ENCODE measurements at regions not wholly inside any gene's neighbourhood (a gene's known extent, or its start where the extent isn't known, plus 50 kb on each side); places are given as distances from the start of the nearest gene placed in this dataset.

DNA sequence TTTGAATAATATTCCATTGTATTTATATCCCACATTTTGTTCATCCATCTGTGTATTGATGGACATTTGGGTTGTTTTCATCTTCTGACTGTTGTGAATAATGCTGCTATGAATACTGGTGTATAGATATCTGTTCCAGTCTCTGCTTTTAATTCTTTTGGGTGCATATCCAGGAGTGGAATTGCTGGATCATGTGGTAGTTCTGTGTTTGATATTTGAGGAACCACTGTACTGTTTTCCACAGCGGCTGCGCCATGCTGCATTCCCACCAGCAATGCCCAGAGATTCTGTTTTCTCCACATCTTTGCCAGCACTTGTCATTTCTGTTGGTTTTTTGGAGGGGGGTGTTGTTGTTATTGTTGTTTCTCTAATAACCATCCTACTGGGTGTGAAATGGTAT is 131.6 kb upstream of the KIF26B start:
- H4K20me1 ChIP-seq (ENCODE audit: control insufficient read depth, insufficient read depth): no peaks in the 10 kb centered on the region
- CTCF ChIA-PET: no interaction called here
- WGBS (ENCODE audit: insufficient coverage, insufficient replicate concordance, low lambda C conversion rate, missing lambda C conversion rate): 93% methylated on average over 2 of the region's 2 CpGs
- ATAC-seq (no peak), FAIRE-seq (no peak), DNase-seq (ENCODE audit: low read depth, low spot score) (no peak)
- TF ChIP-seq GATAD2B (conservative IDR thresholded peaks at IDR 0.05; ENCODE audit: low read depth) (no peak), DPF2 (IDR thresholded peaks at IDR 0.05) (no peak), SIX5 (IDR thresholded peaks at IDR 0.05; ENCODE audit: low read depth, low read length, severe bottlenecking) (no peak), POLR2AphosphoS2 (IDR thresholded peaks at IDR 0.05; ENCODE audit: low read depth, low read length) (no peak), RFX5 (IDR thresholded peaks at IDR 0.05; ENCODE audit: low read depth, low read length) (no peak), EGR1 (IDR thresholded peaks at IDR 0.05; ENCODE audit: borderline replicate concordance in 1 of 2, low read depth in 2 of 2, low read length in 2 of 2) (no peak), KAT2A (conservative IDR thresholded peaks at IDR 0.05; ENCODE audit: control insufficient read depth, low read depth, low read length) (no peak), SPI1 (IDR thresholded peaks at IDR 0.05; ENCODE audit: borderline replicate concordance, insufficient read depth, low read depth, low read length) (no peak), ATF7 (IDR thresholded peaks at IDR 0.05; ENCODE audit: low read depth) (no peak), BMI1 (IDR thresholded peaks at IDR 0.05; ENCODE audit: borderline replicate concordance) (no peak), EED (IDR thresholded peaks at IDR 0.05; ENCODE audit: low read depth) (no peak), HCFC1 (IDR thresholded peaks at IDR 0.05; ENCODE audit: low read length) (no peak)
- TF ChIP-seq, protein P1, sequence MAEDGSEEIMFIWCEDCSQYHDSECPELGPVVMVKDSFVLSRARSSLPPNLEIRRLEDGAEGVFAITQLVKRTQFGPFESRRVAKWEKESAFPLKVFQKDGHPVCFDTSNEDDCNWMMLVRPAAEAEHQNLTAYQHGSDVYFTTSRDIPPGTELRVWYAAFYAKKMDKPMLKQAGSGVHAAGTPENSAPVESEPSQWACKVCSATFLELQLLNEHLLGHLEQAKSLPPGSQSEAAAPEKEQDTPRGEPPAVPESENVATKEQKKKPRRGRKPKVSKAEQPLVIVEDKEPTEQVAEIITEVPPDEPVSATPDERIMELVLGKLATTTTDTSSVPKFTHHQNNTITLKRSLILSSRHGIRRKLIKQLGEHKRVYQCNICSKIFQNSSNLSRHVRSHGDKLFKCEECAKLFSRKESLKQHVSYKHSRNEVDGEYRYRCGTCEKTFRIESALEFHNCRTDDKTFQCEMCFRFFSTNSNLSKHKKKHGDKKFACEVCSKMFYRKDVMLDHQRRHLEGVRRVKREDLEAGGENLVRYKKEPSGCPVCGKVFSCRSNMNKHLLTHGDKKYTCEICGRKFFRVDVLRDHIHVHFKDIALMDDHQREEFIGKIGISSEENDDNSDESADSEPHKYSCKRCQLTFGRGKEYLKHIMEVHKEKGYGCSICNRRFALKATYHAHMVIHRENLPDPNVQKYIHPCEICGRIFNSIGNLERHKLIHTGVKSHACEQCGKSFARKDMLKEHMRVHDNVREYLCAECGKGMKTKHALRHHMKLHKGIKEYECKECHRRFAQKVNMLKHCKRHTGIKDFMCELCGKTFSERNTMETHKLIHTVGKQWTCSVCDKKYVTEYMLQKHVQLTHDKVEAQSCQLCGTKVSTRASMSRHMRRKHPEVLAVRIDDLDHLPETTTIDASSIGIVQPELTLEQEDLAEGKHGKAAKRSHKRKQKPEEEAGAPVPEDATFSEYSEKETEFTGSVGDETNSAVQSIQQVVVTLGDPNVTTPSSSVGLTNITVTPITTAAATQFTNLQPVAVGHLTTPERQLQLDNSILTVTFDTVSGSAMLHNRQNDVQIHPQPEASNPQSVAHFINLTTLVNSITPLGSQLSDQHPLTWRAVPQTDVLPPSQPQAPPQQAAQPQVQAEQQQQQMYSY (CRISPR knock-in tag; IDR thresholded peaks at IDR 0.05): no peak
- TF ChIP-seq, protein P2, sequence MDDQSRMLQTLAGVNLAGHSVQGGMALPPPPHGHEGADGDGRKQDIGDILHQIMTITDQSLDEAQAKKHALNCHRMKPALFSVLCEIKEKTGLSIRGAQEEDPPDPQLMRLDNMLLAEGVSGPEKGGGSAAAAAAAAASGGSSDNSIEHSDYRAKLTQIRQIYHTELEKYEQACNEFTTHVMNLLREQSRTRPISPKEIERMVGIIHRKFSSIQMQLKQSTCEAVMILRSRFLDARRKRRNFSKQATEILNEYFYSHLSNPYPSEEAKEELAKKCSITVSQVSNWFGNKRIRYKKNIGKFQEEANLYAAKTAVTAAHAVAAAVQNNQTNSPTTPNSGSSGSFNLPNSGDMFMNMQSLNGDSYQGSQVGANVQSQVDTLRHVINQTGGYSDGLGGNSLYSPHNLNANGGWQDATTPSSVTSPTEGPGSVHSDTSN (IDR thresholded peaks at IDR 0.05; ENCODE audit: insufficient replicate concordance, low read depth, low read length): no peak
- TF ChIP-seq, protein P3, sequence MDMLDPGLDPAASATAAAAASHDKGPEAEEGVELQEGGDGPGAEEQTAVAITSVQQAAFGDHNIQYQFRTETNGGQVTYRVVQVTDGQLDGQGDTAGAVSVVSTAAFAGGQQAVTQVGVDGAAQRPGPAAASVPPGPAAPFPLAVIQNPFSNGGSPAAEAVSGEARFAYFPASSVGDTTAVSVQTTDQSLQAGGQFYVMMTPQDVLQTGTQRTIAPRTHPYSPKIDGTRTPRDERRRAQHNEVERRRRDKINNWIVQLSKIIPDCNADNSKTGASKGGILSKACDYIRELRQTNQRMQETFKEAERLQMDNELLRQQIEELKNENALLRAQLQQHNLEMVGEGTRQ (IDR thresholded peaks at IDR 0.05; ENCODE audit: borderline replicate concordance, low read depth, low read length): no peak
- TF ChIP-seq, protein P4, sequence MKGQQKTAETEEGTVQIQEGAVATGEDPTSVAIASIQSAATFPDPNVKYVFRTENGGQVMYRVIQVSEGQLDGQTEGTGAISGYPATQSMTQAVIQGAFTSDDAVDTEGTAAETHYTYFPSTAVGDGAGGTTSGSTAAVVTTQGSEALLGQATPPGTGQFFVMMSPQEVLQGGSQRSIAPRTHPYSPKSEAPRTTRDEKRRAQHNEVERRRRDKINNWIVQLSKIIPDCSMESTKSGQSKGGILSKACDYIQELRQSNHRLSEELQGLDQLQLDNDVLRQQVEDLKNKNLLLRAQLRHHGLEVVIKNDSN (IDR thresholded peaks at IDR 0.05; ENCODE audit: borderline replicate concordance, extremely low read length, insufficient read depth, low read depth, low read length): no peak
- H3K36me3 ChIP-seq (ENCODE audit: control insufficient read depth in 2 of 2, insufficient read depth in 2 of 2, low read length in 1 of 2): no peaks in the 10 kb centered on the region
- POLR2A ChIA-PET: no interaction called here
- SMC1A ChIA-PET (ENCODE audit: uncharacterized antibody, unreplicated experiment): no interaction called here
- H3K9ac ChIP-seq (ENCODE audit: control insufficient read depth, insufficient read depth, low read length): no peak overlapping the region
- 0 out of 2 replicates have a peak, but pooled peaks cover 3% of the 10 kb centered on the region for H3K4me1 ChIP-seq (ENCODE audit: control insufficient read depth, insufficient read depth, low read length)
- no peaks in the 10 kb centered on the region; a peak in 1 of 4 replicates for H3K27me3 ChIP-seq (replicated peaks in 1 of 2; ENCODE audit: control insufficient read depth in 2 of 2, insufficient read depth in 2 of 2, low read length in 1 of 2)
- no peak overlapping the region for H3K27ac ChIP-seq (ENCODE audit: control insufficient read depth, insufficient read depth)
- intact Hi-C loops (cut with micrococcal nuclease; ENCODE audit: unreplicated experiment) (no loop called here), in situ Hi-C loops (cut with MboI) (no loop called here)
- H3K4me2 ChIP-seq (ENCODE audit: control insufficient read depth, insufficient read depth): no peak overlapping the region
- H3K4me3 ChIP-seq: no peak overlapping the region
- RAD21 ChIA-PET (ENCODE audit: unreplicated experiment): no interaction called here
- no peaks in the 10 kb centered on the region for H3K79me2 ChIP-seq (ENCODE audit: control insufficient read depth, insufficient read depth, low read length)
- no peak overlapping the region for H2AFZ ChIP-seq (ENCODE audit: control insufficient read depth, low read depth, low read length)
- no TSS peak for BruUV-seq (replicated peaks)
- no peaks in the 10 kb centered on the region for H3K9me3 ChIP-seq (replicated peaks; ENCODE audit: control insufficient read depth, insufficient read depth, low read length)
